Type B pancreatic cell (in vitro differentiated cells): ENCODE measurements at regions not wholly inside any gene's neighbourhood (a gene's known extent, or its start where the extent isn't known, plus 50 kb on each side); places are given as distances from the start of the nearest gene placed in this dataset.

ENCODE experiments used
- DNase-seq: peaks from one replicate; pipeline ENCODE4 v3.0.0; 2021; ENCODE audit warnings: mixed read lengths; ENCODE audit not compliant: unreplicated experiment; ENCODE audit errors: extremely low spot score
- H3K27ac Mint-ChIP-seq: 2 replicates; pipeline ENCODE4 v1.8.0; 2021; ENCODE audit warnings: mild to moderate bottlenecking, mixed read lengths
- H3K27me3 Mint-ChIP-seq: 2 replicates; pipeline ENCODE4 v1.8.0; 2021; ENCODE audit warnings: mixed read lengths
- H3K36me3 Mint-ChIP-seq: 2 replicates; pipeline ENCODE4 v1.8.0; 2021; ENCODE audit warnings: mixed read lengths
- H3K4me1 Mint-ChIP-seq: one replicate; pipeline ENCODE4 v1.8.0; 2021; ENCODE audit warnings: mixed read lengths; ENCODE audit not compliant: unreplicated experiment
- H3K4me3 Mint-ChIP-seq: 2 replicates; pipeline ENCODE4 v1.8.0; 2021; ENCODE audit warnings: mild to moderate bottlenecking, mixed read lengths
- H3K9me3 Mint-ChIP-seq: 2 replicates; pipeline ENCODE4 v1.8.0; 2021; ENCODE audit warnings: mixed read lengths
- TF ChIP-seq, protein P1 (sequence below): fragments of 200-600 bp; sonication (generic); conservative IDR thresholded peaks from 2 replicates; pipeline ENCODE4 v1.5.0; 2021; ENCODE audit warnings: antibody characterized with exemption, mild to moderate bottlenecking

DNA sequence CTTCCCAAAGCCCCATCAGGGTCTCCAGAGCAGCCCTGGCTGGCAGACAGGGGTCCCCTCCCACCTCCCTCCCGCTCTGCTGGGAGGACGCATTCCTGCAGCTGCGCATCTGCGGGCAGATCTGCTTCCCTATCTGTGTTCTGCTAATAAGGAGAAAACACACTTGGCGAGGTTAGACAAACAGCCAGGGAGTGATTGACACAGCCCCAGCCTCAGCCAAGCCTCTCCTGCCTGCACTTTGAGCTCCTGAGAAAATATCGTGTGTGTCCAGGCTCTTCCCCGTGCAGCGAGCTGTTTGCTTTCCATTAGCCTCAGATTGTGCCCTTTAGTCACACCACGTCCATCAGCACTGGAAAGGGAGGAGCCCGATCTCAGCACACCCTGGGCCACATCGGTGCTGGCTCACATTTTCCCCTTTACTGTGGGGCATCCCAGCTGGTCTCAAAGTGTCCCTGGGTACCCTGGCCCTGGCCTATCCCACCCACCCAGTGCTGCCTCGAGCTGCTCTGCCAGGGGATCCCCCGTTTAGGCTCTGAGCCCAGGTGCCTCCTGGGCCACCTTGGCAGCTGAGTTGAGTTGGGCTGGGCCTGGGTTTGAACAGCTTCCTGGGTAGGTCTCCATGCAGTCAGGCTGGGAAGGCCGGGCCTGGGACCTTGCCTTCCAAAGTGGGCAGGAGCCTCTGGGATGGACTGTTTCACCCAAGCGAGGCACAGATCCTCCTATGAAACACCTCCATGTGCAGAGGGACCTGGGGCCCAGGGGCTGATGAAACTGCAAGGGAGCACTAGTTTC, 61.1 kb downstream of the BARX1 start:
- peak; percentile 60 for DNase-seq
- Mint-ChIP-seq H3K36me3 (no peaks in the 10 kb centered on the region), H3K27ac (no peak overlapping the region), H3K4me1 (peaks cover 16% of the 10 kb centered on the region), H3K27me3 (no peaks in the 10 kb centered on the region), H3K9me3 (peaks cover 5% of the 10 kb centered on the region), H3K4me3 (no peak overlapping the region)
- TF ChIP-seq, protein P1, sequence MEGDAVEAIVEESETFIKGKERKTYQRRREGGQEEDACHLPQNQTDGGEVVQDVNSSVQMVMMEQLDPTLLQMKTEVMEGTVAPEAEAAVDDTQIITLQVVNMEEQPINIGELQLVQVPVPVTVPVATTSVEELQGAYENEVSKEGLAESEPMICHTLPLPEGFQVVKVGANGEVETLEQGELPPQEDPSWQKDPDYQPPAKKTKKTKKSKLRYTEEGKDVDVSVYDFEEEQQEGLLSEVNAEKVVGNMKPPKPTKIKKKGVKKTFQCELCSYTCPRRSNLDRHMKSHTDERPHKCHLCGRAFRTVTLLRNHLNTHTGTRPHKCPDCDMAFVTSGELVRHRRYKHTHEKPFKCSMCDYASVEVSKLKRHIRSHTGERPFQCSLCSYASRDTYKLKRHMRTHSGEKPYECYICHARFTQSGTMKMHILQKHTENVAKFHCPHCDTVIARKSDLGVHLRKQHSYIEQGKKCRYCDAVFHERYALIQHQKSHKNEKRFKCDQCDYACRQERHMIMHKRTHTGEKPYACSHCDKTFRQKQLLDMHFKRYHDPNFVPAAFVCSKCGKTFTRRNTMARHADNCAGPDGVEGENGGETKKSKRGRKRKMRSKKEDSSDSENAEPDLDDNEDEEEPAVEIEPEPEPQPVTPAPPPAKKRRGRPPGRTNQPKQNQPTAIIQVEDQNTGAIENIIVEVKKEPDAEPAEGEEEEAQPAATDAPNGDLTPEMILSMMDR, result no peak

GRCh38 chr9:93893194-93893593, 62.0 kb downstream of the BARX1 start:
- H3K36me3 Mint-ChIP-seq, result no peaks in the 10 kb centered on the region
- H3K9me3 Mint-ChIP-seq, result peaks cover 5% of the 10 kb centered on the region
- no peak overlapping the region for H3K27ac Mint-ChIP-seq
- peaks cover 13% of the 10 kb centered on the region for H3K4me1 Mint-ChIP-seq
- DNase-seq, result no peak
- H3K4me3 Mint-ChIP-seq, result no peak overlapping the region
- H3K27me3 Mint-ChIP-seq, result no peaks in the 10 kb centered on the region
- TF ChIP-seq, protein P1, result no peak

DNA sequence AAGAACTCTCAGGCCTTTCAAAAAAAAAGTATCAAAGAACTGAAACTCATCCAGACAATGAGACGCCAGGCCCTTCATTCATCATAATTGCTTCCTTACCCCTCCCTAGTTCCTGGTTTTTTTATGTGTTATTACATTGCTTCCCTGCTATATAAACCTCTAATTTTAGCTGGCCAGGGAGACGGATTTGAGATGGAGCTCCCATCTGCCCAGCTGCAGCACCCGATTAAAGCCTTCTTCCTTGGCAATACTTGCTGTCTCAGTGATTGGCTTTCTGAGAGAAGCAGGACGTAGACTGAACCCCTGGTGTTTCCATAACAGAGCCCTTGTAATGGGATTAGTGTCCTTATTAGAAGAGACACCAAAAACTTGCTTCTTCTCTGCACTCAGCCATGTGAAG, 62.4 kb downstream of the BARX1 start:
- H3K4me1 Mint-ChIP-seq, result peaks cover 11% of the 10 kb centered on the region
- H3K9me3 Mint-ChIP-seq, result peaks cover 5% of the 10 kb centered on the region
- no peaks in the 10 kb centered on the region for H3K36me3 Mint-ChIP-seq
- no peaks in the 10 kb centered on the region for H3K27me3 Mint-ChIP-seq
- DNase-seq, result no peak
- no peak overlapping the region for H3K27ac Mint-ChIP-seq
- TF ChIP-seq, protein P1, result no peak
- H3K4me3 Mint-ChIP-seq, result no peak overlapping the region

DNA sequence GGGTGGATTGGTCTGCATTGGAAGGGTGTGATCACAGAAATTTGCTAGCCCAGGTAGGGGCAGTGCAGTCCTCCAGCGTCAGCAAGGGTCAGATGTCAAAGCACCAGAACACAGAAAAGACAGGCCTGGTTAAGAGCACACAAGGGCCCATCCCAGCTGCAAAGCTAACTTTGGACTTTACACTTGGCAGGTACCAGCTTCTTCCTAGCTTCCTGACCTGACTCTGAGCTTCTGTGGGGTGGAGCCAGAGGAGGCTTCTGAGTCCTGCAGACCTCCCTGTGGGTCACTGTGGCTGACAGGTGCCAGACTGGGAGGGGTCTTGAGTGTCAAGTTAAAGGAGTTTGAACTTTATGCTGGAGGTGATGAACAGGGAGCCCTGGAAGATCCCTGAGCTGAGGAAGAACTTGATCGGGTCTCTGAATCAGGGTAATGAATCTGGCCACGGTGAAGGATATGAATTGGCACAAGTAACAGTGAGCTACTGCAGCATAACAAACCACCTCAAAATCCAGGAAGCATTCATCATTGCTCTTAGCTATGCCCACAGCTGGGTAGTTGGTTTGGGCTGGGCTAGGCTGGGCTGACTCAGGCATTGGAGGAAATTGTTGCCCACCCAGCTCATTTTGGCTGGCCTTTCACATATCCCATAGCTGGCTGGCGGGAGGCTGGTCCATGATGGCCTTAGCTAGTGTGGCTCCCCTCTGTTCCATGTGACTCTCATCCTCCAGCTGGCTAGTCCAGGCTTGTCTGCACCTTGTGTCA, 63.4 kb downstream of the BARX1 start:
- H3K4me3 Mint-ChIP-seq, result no peak overlapping the region
- TF ChIP-seq, protein P1, result no peak
- H3K27me3 Mint-ChIP-seq, result no peaks in the 10 kb centered on the region
- peaks cover 15% of the 10 kb centered on the region for H3K4me1 Mint-ChIP-seq
- no peak for DNase-seq
- H3K9me3 Mint-ChIP-seq, result peaks cover 5% of the 10 kb centered on the region
- no peaks in the 10 kb centered on the region for H3K36me3 Mint-ChIP-seq
- H3K27ac Mint-ChIP-seq, result no peak overlapping the region

DNA sequence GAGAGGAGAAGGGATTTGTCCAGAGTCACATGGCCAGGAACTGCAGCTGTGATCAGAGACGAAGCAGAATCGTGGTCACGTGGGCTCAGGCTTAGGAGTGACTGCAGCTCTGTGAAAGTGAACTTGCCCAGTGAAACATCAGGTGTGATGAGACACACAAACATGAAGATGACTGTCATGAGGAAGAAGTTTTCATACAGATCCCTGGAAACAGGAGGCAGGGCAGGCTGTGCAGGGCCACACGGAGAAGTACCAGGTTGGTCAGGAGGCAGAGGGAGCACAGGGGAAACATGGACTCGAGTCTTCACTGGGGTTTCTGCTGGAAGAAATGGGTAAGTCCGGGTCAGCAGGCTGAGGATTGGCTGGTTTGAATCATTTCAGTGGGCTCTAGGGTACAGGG, 64.1 kb downstream of the BARX1 start:
- Mint-ChIP-seq H3K27me3 (no peaks in the 10 kb centered on the region), H3K4me1 (peaks cover 18% of the 10 kb centered on the region), H3K4me3 (no peak overlapping the region), H3K36me3 (no peaks in the 10 kb centered on the region), H3K27ac (no peak overlapping the region), H3K9me3 (peaks cover 5% of the 10 kb centered on the region)
- DNase-seq, result no peak
- TF ChIP-seq, protein P1, result no peak
